Rectal smooth muscle tissue (tissue), 1 donor: ENCODE measurements at regions not wholly inside any gene's neighbourhood (a gene's known extent, or its start where the extent isn't known, plus 50 kb on each side); places are given as distances from the start of the nearest gene placed in this dataset.
"Not testable (repeated sequence)": the region's sequence is repeated elsewhere in the genome, so short reads cannot be mapped to it uniquely, and the experiment has no call there.

ENCODE experiments used
- H3K27ac ChIP-seq: one replicate; pipeline ENCODE4 v1.7.0; 2013; ENCODE audit warnings: low read depth, low read length, inconsistent platforms
- H3K27me3 ChIP-seq: one replicate; pipeline ENCODE4 v1.7.0; 2013; ENCODE audit warnings: low read length; ENCODE audit not compliant: control insufficient read depth, insufficient read depth
- H3K36me3 ChIP-seq: one replicate; pipeline ENCODE4 v1.7.0; 2013; ENCODE audit warnings: low read length; ENCODE audit not compliant: control insufficient read depth, insufficient read depth
- H3K4me1 ChIP-seq: one replicate; pipeline ENCODE4 v1.7.0; 2013; ENCODE audit warnings: low read length; ENCODE audit not compliant: control insufficient read depth, insufficient read depth
- H3K4me3 ChIP-seq: one replicate; pipeline ENCODE4 v1.7.0; 2013; ENCODE audit warnings: low read length
- H3K9ac ChIP-seq: one replicate; pipeline ENCODE4 v1.7.0; 2013; ENCODE audit warnings: low read length

- H3K4me1 ChIP-seq, H3K36me3 ChIP-seq, H3K9ac ChIP-seq, H3K4me3 ChIP-seq, H3K27me3 ChIP-seq: not testable (repeated sequence)
- peak overlapping the region; percentile 14 for H3K27ac ChIP-seq
Observed at GRCh38 chr9:42239445-42240260, 56.2 kb downstream of the SPATA31A6 start.

GRCh38 chr9:42240261-42240579 is 56.8 kb downstream of the SPATA31A6 start:
- H3K27me3 ChIP-seq, H3K4me3 ChIP-seq, H3K36me3 ChIP-seq, H3K27ac ChIP-seq, H3K4me1 ChIP-seq, H3K9ac ChIP-seq: not testable (repeated sequence)

- H3K27ac ChIP-seq = not testable (repeated sequence)
Observed at GRCh38 chr9:42243211-42243610, 59.8 kb downstream of the SPATA31A6 start.

GRCh38 chr9:42243822-42244221 is 60.4 kb downstream of the SPATA31A6 start:
- not testable (repeated sequence) for H3K27me3 ChIP-seq, H3K27ac ChIP-seq, H3K9ac ChIP-seq

More at GRCh38 chr9:42243211-42243610, 59.8 kb downstream of the SPATA31A6 start:
- H3K4me3 ChIP-seq, H3K36me3 ChIP-seq, H3K27me3 ChIP-seq, H3K9ac ChIP-seq, H3K4me1 ChIP-seq: not testable (repeated sequence)

GRCh38 chr9:42268729-42269128 is 85.3 kb downstream of the SPATA31A6 start:
- not testable (repeated sequence) for H3K36me3 ChIP-seq, H3K9ac ChIP-seq, H3K27ac ChIP-seq, H3K4me3 ChIP-seq, H3K27me3 ChIP-seq, H3K4me1 ChIP-seq

More at GRCh38 chr9:42243822-42244221, 60.4 kb downstream of the SPATA31A6 start:
- not testable (repeated sequence) for H3K36me3 ChIP-seq, H3K4me1 ChIP-seq, H3K4me3 ChIP-seq

GRCh38 chr9:42269171-42269570 is 85.7 kb downstream of the SPATA31A6 start:
- not testable (repeated sequence) for H3K4me1 ChIP-seq, H3K27me3 ChIP-seq, H3K9ac ChIP-seq, H3K4me3 ChIP-seq, H3K27ac ChIP-seq, H3K36me3 ChIP-seq

GRCh38 chr9:42273191-42273590 is 89.7 kb downstream of the SPATA31A6 start:
- not testable (repeated sequence) for H3K27me3 ChIP-seq, H3K4me3 ChIP-seq, H3K27ac ChIP-seq, H3K9ac ChIP-seq, H3K36me3 ChIP-seq, H3K4me1 ChIP-seq

- no peaks in the 10 kb centered on the region for H3K27me3 ChIP-seq
- H3K36me3 ChIP-seq = no peaks in the 10 kb centered on the region
- H3K9ac ChIP-seq = no peak overlapping the region
- no peak overlapping the region for H3K4me3 ChIP-seq
- H3K4me1 ChIP-seq = no peaks in the 10 kb centered on the region
- H3K27ac ChIP-seq = no peak overlapping the region
Observed at GRCh38 chr9:42275141-42275540, 91.7 kb downstream of the SPATA31A6 start.

GRCh38 chr9:42282531-42283178 is 99.2 kb downstream of the SPATA31A6 start:
- not testable (repeated sequence) for H3K4me1 ChIP-seq, H3K4me3 ChIP-seq, H3K9ac ChIP-seq, H3K36me3 ChIP-seq, H3K27me3 ChIP-seq, H3K27ac ChIP-seq

- not testable (repeated sequence) for H3K36me3 ChIP-seq, H3K27ac ChIP-seq, H3K4me3 ChIP-seq, H3K9ac ChIP-seq, H3K27me3 ChIP-seq, H3K4me1 ChIP-seq
Observed at GRCh38 chr9:42283179-42283543, 99.7 kb downstream of the SPATA31A6 start.

GRCh38 chr9:42286145-42286845 is 102.8 kb downstream of the SPATA31A6 start:
- H3K27ac ChIP-seq, H3K36me3 ChIP-seq, H3K4me1 ChIP-seq, H3K27me3 ChIP-seq, H3K9ac ChIP-seq, H3K4me3 ChIP-seq: not testable (repeated sequence)

GRCh38 chr9:42288002-42288864 is 104.8 kb downstream of the SPATA31A6 start:
- H3K27ac ChIP-seq, H3K4me1 ChIP-seq, H3K4me3 ChIP-seq, H3K9ac ChIP-seq, H3K36me3 ChIP-seq, H3K27me3 ChIP-seq: not testable (repeated sequence)
